ENCODE measurements at regions not wholly inside any gene's neighbourhood (a gene's known extent, or its start where the extent isn't known, plus 50 kb on each side); places are given as distances from the start of the nearest gene placed in this dataset.

- H3K9me3 ChIP-seq, result no peaks in the 10 kb centered on the region
- H3K36me3 ChIP-seq, result no peaks in the 10 kb centered on the region
- intact Hi-C loops (cut with DNase I), result no loop called here
- H3K4me3 ChIP-seq, result no peak overlapping the region
- H3K9ac ChIP-seq (ENCODE audit: low read depth in 2 of 2, low read length in 2 of 2), result no peak overlapping the region
- DNase-seq, result no peak
- no peaks in the 10 kb centered on the region for H3K27me3 ChIP-seq
- no peak overlapping the region for H3K27ac ChIP-seq
- no peak for TF ChIP-seq CTCF (IDR thresholded peaks at IDR 0.05)
- no peaks in the 10 kb centered on the region for H3K4me1 ChIP-seq
Observed at GRCh38 chr18:75358928-75359327, 68.6 kb downstream of the SMIM21 start.

GRCh38 chr18:75353357-75353756 is 74.1 kb downstream of the SMIM21 start:
- Histone ChIP-seq H3K27me3 (no peaks in the 10 kb centered on the region), H3K36me3 (no peaks in the 10 kb centered on the region), H3K27ac (no peak overlapping the region), H3K4me1 (no peaks in the 10 kb centered on the region), H3K4me3 (no peak overlapping the region), H3K9me3 (no peaks in the 10 kb centered on the region), H3K9ac (ENCODE audit: low read depth in 2 of 2, low read length in 2 of 2) (no peak overlapping the region)
- DNase-seq, result no peak
- intact Hi-C loops (cut with DNase I), result no loop called here
- no peak for TF ChIP-seq CTCF (IDR thresholded peaks at IDR 0.05)

- DNase-seq, result no peak
- H3K27me3 ChIP-seq, result no peaks in the 10 kb centered on the region
Observed at GRCh38 chr18:75351409-75351808, 76.1 kb downstream of the SMIM21 start.

GRCh38 chr18:75350857-75351256 is 76.6 kb downstream of the SMIM21 start:
- H3K27ac ChIP-seq, result peak overlapping the region; percentile 55
- TF ChIP-seq CTCF (IDR thresholded peaks at IDR 0.05), result no peak

More at GRCh38 chr18:75351409-75351808, 76.1 kb downstream of the SMIM21 start:
- Histone ChIP-seq H3K9ac (ENCODE audit: low read depth in 2 of 2, low read length in 2 of 2) (peak overlapping the region in 1 of 2 donors; percentile 32), H3K4me1 (no peaks in the 10 kb centered on the region), H3K27ac (peak overlapping the region; percentile 55), H3K4me3 (no peak overlapping the region), H3K36me3 (no peaks in the 10 kb centered on the region), H3K9me3 (no peaks in the 10 kb centered on the region)
- intact Hi-C loops (cut with DNase I), result no loop called here
- TF ChIP-seq CTCF (IDR thresholded peaks at IDR 0.05), result no peak

GRCh38 chr18:75350512-75350839 is 77.0 kb downstream of the SMIM21 start:
- H3K36me3 ChIP-seq, result no peaks in the 10 kb centered on the region
- H3K4me1 ChIP-seq, result no peaks in the 10 kb centered on the region
- no peaks in the 10 kb centered on the region for H3K27me3 ChIP-seq
- no peaks in the 10 kb centered on the region for H3K9me3 ChIP-seq
- intact Hi-C loops (cut with DNase I), result no loop called here
- no peak overlapping the region for H3K4me3 ChIP-seq
- peak overlapping the region in 1 of 2 donors; percentile 32 for H3K9ac ChIP-seq (ENCODE audit: low read depth in 2 of 2, low read length in 2 of 2)
- H3K27ac ChIP-seq, result peak overlapping the region; percentile 55
- peak; percentile 36 for DNase-seq
- no peak for TF ChIP-seq CTCF (IDR thresholded peaks at IDR 0.05)

More at GRCh38 chr18:75350857-75351256, 76.6 kb downstream of the SMIM21 start:
- Histone ChIP-seq H3K27me3 (no peaks in the 10 kb centered on the region), H3K4me1 (no peaks in the 10 kb centered on the region), H3K9ac (ENCODE audit: low read depth in 2 of 2, low read length in 2 of 2) (peak overlapping the region in 1 of 2 donors; percentile 32), H3K36me3 (no peaks in the 10 kb centered on the region), H3K4me3 (no peak overlapping the region), H3K9me3 (no peaks in the 10 kb centered on the region)
- intact Hi-C loops (cut with DNase I), result no loop called here
- no peak for DNase-seq

Data from colonic mucosa (tissue), 4 donors.